ENCODE measurements at regions not wholly inside any gene's neighbourhood (a gene's known extent, or its start where the extent isn't known, plus 50 kb on each side); places are given as distances from the start of the nearest gene placed in this dataset.
A peak's percentile ranks its signal among the peaks of the same experiment; 100 is the strongest.

- SMC1A ChIA-PET (ENCODE audit: uncharacterized antibody, unreplicated experiment): interaction anchor here (0.8 to 2.4 kb wide), 5 partner anchors 10 to 56 kb away, joined by 3 to 20 read pairs (median 4); no protein-coding TSS in a partner anchor
- BruUV-seq (replicated peaks): no TSS peak
- Histone ChIP-seq H3K27me3 (replicated peaks in 1 of 2; ENCODE audit: control insufficient read depth in 2 of 2, insufficient read depth in 2 of 2, low read length in 1 of 2) (no peaks in the 10 kb centered on the region), H3K4me3 (no peak overlapping the region), H3K4me2 (ENCODE audit: control insufficient read depth, insufficient read depth) (no peak overlapping the region), H3K79me2 (ENCODE audit: control insufficient read depth, insufficient read depth, low read length) (no peaks in the 10 kb centered on the region), H3K9ac (ENCODE audit: control insufficient read depth, insufficient read depth, low read length) (no peak overlapping the region), H3K9me3 (replicated peaks; ENCODE audit: control insufficient read depth, insufficient read depth, low read length) (no peaks in the 10 kb centered on the region), H3K4me1 (ENCODE audit: control insufficient read depth, insufficient read depth, low read length) (no peaks in the 10 kb centered on the region), H3K27ac (ENCODE audit: control insufficient read depth, insufficient read depth) (no peak overlapping the region), H3K36me3 (ENCODE audit: control insufficient read depth in 2 of 2, insufficient read depth in 2 of 2, low read length in 1 of 2) (no peaks in the 10 kb centered on the region), H2AFZ (ENCODE audit: control insufficient read depth, low read depth, low read length) (no peak overlapping the region), H4K20me1 (ENCODE audit: control insufficient read depth, insufficient read depth) (no peaks in the 10 kb centered on the region)
- FAIRE-seq (no peak), DNase-seq (ENCODE audit: low read depth, low spot score) (no peak), ATAC-seq (no peak)
- POLR2A ChIA-PET: no interaction called here
- RAD21 ChIA-PET (ENCODE audit: unreplicated experiment): interaction anchor here (0.8 to 1.7 kb wide), 3 partner anchors 9 to 595 kb away, joined by 3 to 5 read pairs (median 3); no protein-coding TSS in a partner anchor
- WGBS (ENCODE audit: insufficient coverage, insufficient replicate concordance, low lambda C conversion rate, missing lambda C conversion rate): 41% methylated on average over 5 of the region's 5 CpGs
- intact Hi-C loops (cut with micrococcal nuclease; ENCODE audit: unreplicated experiment): no loop called here
- CTCF ChIA-PET: interaction anchor here (1.2 to 1.8 kb wide), 4 partner anchors 9 to 29 kb away, joined by 3 to 7 read pairs (median 4); no protein-coding TSS in a partner anchor
- in situ Hi-C loops (cut with MboI): no loop called here
- TF ChIP-seq TCF7 (IDR thresholded peaks at IDR 0.05; ENCODE audit: borderline replicate concordance) (no peak), RUNX3 (IDR thresholded peaks at IDR 0.05; ENCODE audit: low read length) (peak; percentile 29; the same call in 1 of the 2 replicates)
Observed at GRCh38 chr21:14889080-14889810, 175.6 kb downstream of the NRIP1 start.

- no peak for ATAC-seq
- no peak for DNase-seq (ENCODE audit: low read depth, low spot score)
- Histone ChIP-seq H3K27ac (ENCODE audit: control insufficient read depth, insufficient read depth) (no peak overlapping the region), H3K27me3 (replicated peaks in 1 of 2; ENCODE audit: control insufficient read depth in 2 of 2, insufficient read depth in 2 of 2, low read length in 1 of 2) (no peaks in the 10 kb centered on the region), H3K4me3 (no peak overlapping the region), H4K20me1 (ENCODE audit: control insufficient read depth, insufficient read depth) (no peaks in the 10 kb centered on the region), H3K4me2 (ENCODE audit: control insufficient read depth, insufficient read depth) (no peak overlapping the region), H3K4me1 (ENCODE audit: control insufficient read depth, insufficient read depth, low read length) (no peaks in the 10 kb centered on the region), H3K79me2 (ENCODE audit: control insufficient read depth, insufficient read depth, low read length) (no peaks in the 10 kb centered on the region), H3K9me3 (replicated peaks; ENCODE audit: control insufficient read depth, insufficient read depth, low read length) (no peaks in the 10 kb centered on the region), H2AFZ (ENCODE audit: control insufficient read depth, low read depth, low read length) (no peak overlapping the region), H3K36me3 (ENCODE audit: control insufficient read depth in 2 of 2, insufficient read depth in 2 of 2, low read length in 1 of 2) (no peaks in the 10 kb centered on the region), H3K9ac (ENCODE audit: control insufficient read depth, insufficient read depth, low read length) (no peak overlapping the region)
- ChIA-PET POLR2A (no interaction called here), CTCF (interaction anchor here (0.6 to 1.5 kb wide), 3 partner anchors 9 to 568 kb away, joined by 3 to 4 read pairs (median 3); no protein-coding TSS in a partner anchor), SMC1A (ENCODE audit: uncharacterized antibody, unreplicated experiment) (interaction anchor here (0.8 to 1.5 kb wide), 7 partner anchors 8 to 30 kb away, joined by 3 to 5 read pairs (median 3); no protein-coding TSS in a partner anchor), RAD21 (ENCODE audit: unreplicated experiment) (interaction anchor here (1.2 kb wide), 1 partner anchor 12 kb away, joined by 3 read pairs; no protein-coding TSS in a partner anchor)
- 0% methylated on average over 1 of the region's 1 CpG for WGBS (ENCODE audit: insufficient coverage, insufficient replicate concordance, low lambda C conversion rate, missing lambda C conversion rate)
- BruUV-seq (replicated peaks): no TSS peak
- FAIRE-seq: no peak
- intact Hi-C loops (cut with micrococcal nuclease; ENCODE audit: unreplicated experiment) (no loop called here), in situ Hi-C loops (cut with MboI) (no loop called here)
- TF ChIP-seq POLR2AphosphoS2 (IDR thresholded peaks at IDR 0.05; ENCODE audit: low read depth, low read length): no peak
- TF ChIP-seq SIN3A (IDR thresholded peaks at IDR 0.05; ENCODE audit: low read depth, low read length): no peak
- no peak for TF ChIP-seq SREBF1 (IDR thresholded peaks at IDR 0.05; ENCODE audit: low read length)
- TF ChIP-seq MLLT1 (IDR thresholded peaks at IDR 0.05): no peak
- TF ChIP-seq RAD21 (IDR thresholded peaks at IDR 0.05; ENCODE audit: insufficient read depth, low read depth, low read length): no peak
- no peak for TF ChIP-seq JUND (IDR thresholded peaks at IDR 0.05; ENCODE audit: low read depth, low read length)
- TF ChIP-seq PML (IDR thresholded peaks at IDR 0.05; ENCODE audit: low read length): no peak
- TF ChIP-seq HDAC6 (IDR thresholded peaks at IDR 0.05; ENCODE audit: unreplicated experiment): no peak
- no peak for TF ChIP-seq RFX5 (IDR thresholded peaks at IDR 0.05; ENCODE audit: low read depth, low read length)
- no peak for TF ChIP-seq E4F1 (IDR thresholded peaks at IDR 0.05; ENCODE audit: borderline replicate concordance, partially characterized antibody)
Observed at GRCh38 chr21:14888202-14888601, 176.6 kb downstream of the NRIP1 start.
